Panc1 (cell line): ENCODE measurements at regions not wholly inside any gene's neighbourhood (a gene's known extent, or its start where the extent isn't known, plus 50 kb on each side); places are given as distances from the start of the nearest gene placed in this dataset.

Source experiments
- ATAC-seq: fragments of 200-7000 bp; cut with Tn5 transposase; 2 replicates; pipeline ENCODE4 v1.9.1; 2020; ENCODE audit warnings: mild to moderate bottlenecking, moderate library complexity
- BruUV-seq: library from RNA; stranded (reverse); fragments of 400-500 nt; replicated peaks from 2 replicates; lab custom pipeline; 2021; lab: Mats Ljungman, UMichigan
- CTCF ChIA-PET: fragments of 300-600 bp; sonication (Branson Sonifier 250); formaldehyde crosslinking; loops from one replicate; lab custom pipeline; 2022; ENCODE audit warnings: antibody characterized with exemption; lab: Charles Lee
- POLR2A ChIA-PET: fragments of 300-600 bp; sonication (Branson Sonifier 250); formaldehyde crosslinking; loops from one replicate; lab custom pipeline; 2022; ENCODE audit warnings: antibody characterized with exemption; lab: Charles Lee
- DNase-seq: peaks from one replicate; pipeline ENCODE4 v3.0.0-alpha.2; 2010; ENCODE audit warnings: low read depth, low spot score
- H3K27ac ChIP-seq: 2 replicates; pipeline ENCODE4 v1.5.1; 2011; ENCODE audit warnings: mild to moderate bottlenecking, low read length, inconsistent platforms
- H3K27me3 ChIP-seq: fragments of 200-500 bp; sonication (Bioruptor generic); 2 replicates; pipeline ENCODE4 v1.6.0; 2014; ENCODE audit warnings: low read length, inconsistent platforms; ENCODE audit not compliant: control insufficient read depth, insufficient read depth
- H3K36me3 ChIP-seq: fragments of 200-500 bp; sonication (Bioruptor generic); 2 replicates; pipeline ENCODE4 v1.5.1; 2014; ENCODE audit warnings: inconsistent platforms, mild to moderate bottlenecking, low read length, moderate library complexity; ENCODE audit not compliant: control insufficient read depth, insufficient read depth
- H3K4me1 ChIP-seq: 2 replicates; pipeline ENCODE4 v1.5.1; 2011; ENCODE audit warnings: inconsistent platforms, mild to moderate bottlenecking, low read length, moderate library complexity; ENCODE audit not compliant: control insufficient read depth, insufficient read depth
- H3K4me3 ChIP-seq, 2 experiments: 2 replicates each; pipeline ENCODE4 v1.5.1; 2011 to 2012; ENCODE audit warnings: low read depth in 2 of 2, low read length in 2 of 2, mild to moderate bottlenecking in 2 of 2, inconsistent platforms in 1 of 2, moderate library complexity in 1 of 2
- H3K9me3 ChIP-seq: fragments of 200-500 bp; sonication (Bioruptor generic); 2 replicates; pipeline ENCODE4 v1.5.1; 2014; ENCODE audit warnings: low read depth, mild to moderate bottlenecking, inconsistent platforms, low read length, moderate library complexity; ENCODE audit not compliant: control insufficient read depth, insufficient read depth
- CTCF ChIP-seq: fragments of 450-650 bp; IDR thresholded peaks from 2 replicates; pipeline ENCODE4 v1.5.1; 2017; ENCODE audit warnings: mild to moderate bottlenecking
- POLR2AphosphoS5 ChIP-seq: IDR thresholded peaks from 2 replicates; pipeline ENCODE4 v1.6.1; 2012; ENCODE audit warnings: mild to moderate bottlenecking, low read depth, low read length, moderate library complexity
- REST ChIP-seq, 2 experiments: IDR thresholded peaks; 2 replicates each; pipeline ENCODE4 v1.6.1; 2011 to 2012; ENCODE audit warnings: low read depth in 2 of 2, control low read depth in 1 of 2, low read length in 1 of 2, mild to moderate bottlenecking in 1 of 2, moderate library complexity in 1 of 2; ENCODE audit not compliant: insufficient read depth in 1 of 2
- SIN3A ChIP-seq: IDR thresholded peaks from 2 replicates; pipeline ENCODE4 v1.6.1; 2012; ENCODE audit warnings: low read depth, mild to moderate bottlenecking, low read length, moderate library complexity, borderline replicate concordance; ENCODE audit not compliant: insufficient read depth
- TCF7L2 ChIP-seq: IDR thresholded peaks from 2 replicates; pipeline ENCODE4 v1.6.1; 2011; ENCODE audit warnings: mild to moderate bottlenecking, low read depth, low read length, inconsistent platforms
- in situ Hi-C: cut with HindIII; loops from 2 replicates; pipeline ENCODE4 v1.10.0; 2016; ENCODE audit warnings: low sequenced_read_pairs, low pct_unique_long_range_greater_than_20kb
- intact Hi-C: fragments of 100-400 bp; cut with micrococcal nuclease; formaldehyde crosslinking; loops from one replicate; pipeline ENCODE4 v1.10.0; 2022; ENCODE audit not compliant: unreplicated experiment

- Histone ChIP-seq H3K9me3 (no peaks in the 10 kb centered on the region), H3K27me3 (no peaks in the 10 kb centered on the region; the same call in 1 of the 2 replicates), H3K36me3 (no peaks in the 10 kb centered on the region), H3K4me3 (no peak overlapping the region), H3K27ac (no peak overlapping the region), H3K4me1 (no peaks in the 10 kb centered on the region)
- DNase-seq (no peak), ATAC-seq (no peak)
- CTCF ChIA-PET, result no interaction called here
- in situ Hi-C loops (no loop called here), intact Hi-C loops (no loop called here)
- TF ChIP-seq TCF7L2 (no peak), REST (IDR thresholded peaks at IDR 0.05; ENCODE audit: insufficient read depth in 1 of 2, low read depth in 2 of 2, low read length in 1 of 2) (no peak), SIN3A (no peak), CTCF (no peak), POLR2AphosphoS5 (no peak)
- POLR2A ChIA-PET, result no interaction called here
- no TSS peak for BruUV-seq
Observed at GRCh38 chr2:224209555-224210285, 170.6 kb upstream of the SERPINE2 start.

GRCh38 chr2:224208443-224208842 lies 169.4 kb upstream of the SERPINE2 start:
- Histone ChIP-seq H3K9me3 (no peaks in the 10 kb centered on the region), H3K27ac (no peak overlapping the region), H3K27me3 (no peaks in the 10 kb centered on the region; the same call in 1 of the 2 replicates), H3K4me1 (no peaks in the 10 kb centered on the region), H3K4me3 (no peak overlapping the region), H3K36me3 (no peaks in the 10 kb centered on the region)
- intact Hi-C loops, result no loop called here
- in situ Hi-C loops, result no loop called here
- ChIA-PET CTCF (no interaction called here), POLR2A (no interaction called here)
- TF ChIP-seq POLR2AphosphoS5 (no peak), TCF7L2 (no peak), SIN3A (no peak), REST (IDR thresholded peaks at IDR 0.05; ENCODE audit: insufficient read depth in 1 of 2, low read depth in 2 of 2, low read length in 1 of 2) (no peak), CTCF (no peak)
- DNase-seq, result no peak
- no TSS peak for BruUV-seq
- ATAC-seq, result no peak
